ENCODE measurements at regions not wholly inside any gene's neighbourhood (a gene's known extent, or its start where the extent isn't known, plus 50 kb on each side); places are given as distances from the start of the nearest gene placed in this dataset.

- Histone ChIP-seq H3K4me1 (ENCODE audit: control insufficient read depth in 5 of 5, insufficient read depth in 5 of 5, low read length in 5 of 5) (peaks cover 0 to 5% (median 0%) of the 10 kb centered on the region in 5 donors), H3K27ac (ENCODE audit: low read depth in 1 of 2, low read length in 1 of 2) (no peak overlapping the region), H3K9me3 (ENCODE audit: control insufficient read depth in 4 of 4, insufficient read depth in 3 of 4, low read length in 3 of 4) (no peaks in the 10 kb centered on the region), H3K4me3 (no peak overlapping the region), H3K9ac (ENCODE audit: insufficient read depth in 1 of 2, low read length in 2 of 2) (no peak overlapping the region), H3K27me3 (ENCODE audit: control insufficient read depth in 3 of 3, insufficient read depth in 3 of 3, low read length in 2 of 3) (no peaks in the 10 kb centered on the region), H3K36me3 (ENCODE audit: control insufficient read depth in 4 of 4, insufficient read depth in 4 of 4, low read length in 4 of 4) (no peaks in the 10 kb centered on the region)
- 74 to 88% methylated on average over 12 of the region's 12 CpGs for WGBS, 2 donors
- ATAC-seq (ENCODE audit: insufficient read depth, low FRiP score), result no peak
- no peak for DNase-seq
- TF ChIP-seq CTCF (IDR thresholded peaks at IDR 0.05; ENCODE audit: control extremely low read depth, extremely low read depth), result no peak
These were observed 209.4 kb downstream of the FOXA2 start for GRCh38 chr20:22374678-22375590.

GRCh38 chr20:22374066-22374465 is 210.3 kb downstream of the FOXA2 start:
- ATAC-seq (ENCODE audit: insufficient read depth, low FRiP score) (no peak), DNase-seq (no peak)
- WGBS, 2 donors, result 71 to 91% methylated on average over 3 of the region's 3 CpGs
- TF ChIP-seq CTCF (IDR thresholded peaks at IDR 0.05; ENCODE audit: control extremely low read depth, extremely low read depth), result no peak
- H3K27me3 ChIP-seq (ENCODE audit: control insufficient read depth in 3 of 3, insufficient read depth in 3 of 3, low read length in 2 of 3), result peaks cover 0 to 2% (median 0%) of the 10 kb centered on the region in 3 donors
- no peaks in the 10 kb centered on the region for H3K36me3 ChIP-seq (ENCODE audit: control insufficient read depth in 4 of 4, insufficient read depth in 4 of 4, low read length in 4 of 4)
- no peaks in the 10 kb centered on the region for H3K9me3 ChIP-seq (ENCODE audit: control insufficient read depth in 4 of 4, insufficient read depth in 3 of 4, low read length in 3 of 4)
- peaks cover 0 to 5% (median 0%) of the 10 kb centered on the region in 5 donors for H3K4me1 ChIP-seq (ENCODE audit: control insufficient read depth in 5 of 5, insufficient read depth in 5 of 5, low read length in 5 of 5)
- H3K27ac ChIP-seq (ENCODE audit: low read depth in 1 of 2, low read length in 1 of 2), result no peak overlapping the region
- H3K9ac ChIP-seq (ENCODE audit: insufficient read depth in 1 of 2, low read length in 2 of 2), result no peak overlapping the region
- no peak overlapping the region for H3K4me3 ChIP-seq

- H3K4me3 ChIP-seq, result no peak overlapping the region
- H3K27ac ChIP-seq (ENCODE audit: low read depth in 1 of 2, low read length in 1 of 2), result no peak overlapping the region
- ATAC-seq (ENCODE audit: insufficient read depth, low FRiP score) (no peak), DNase-seq (peak; percentile 22 to 33 (median 32))
- H3K9ac ChIP-seq (ENCODE audit: insufficient read depth in 1 of 2, low read length in 2 of 2), result no peak overlapping the region
- no peaks in the 10 kb centered on the region for H3K9me3 ChIP-seq (ENCODE audit: control insufficient read depth in 4 of 4, insufficient read depth in 3 of 4, low read length in 3 of 4)
- WGBS, 2 donors, result 73 to 74% methylated on average over 5 of the region's 5 CpGs
- H3K4me1 ChIP-seq (ENCODE audit: control insufficient read depth in 5 of 5, insufficient read depth in 5 of 5, low read length in 5 of 5), result peaks cover 0 to 5% (median 0%) of the 10 kb centered on the region in 5 donors
- H3K27me3 ChIP-seq (ENCODE audit: control insufficient read depth in 3 of 3, insufficient read depth in 3 of 3, low read length in 2 of 3), result peaks cover 0 to 2% (median 0%) of the 10 kb centered on the region in 3 donors
- TF ChIP-seq CTCF (IDR thresholded peaks at IDR 0.05; ENCODE audit: control extremely low read depth, extremely low read depth), result no peak
- H3K36me3 ChIP-seq (ENCODE audit: control insufficient read depth in 4 of 4, insufficient read depth in 4 of 4, low read length in 4 of 4), result no peaks in the 10 kb centered on the region
These were observed 211.0 kb downstream of the FOXA2 start for GRCh38 chr20:22373164-22373895.
